NCI-H345 treated with DMSO at 0.1 percent for 48 hours (cell line): ENCODE measurements at regions not wholly inside any gene's neighbourhood (a gene's known extent, or its start where the extent isn't known, plus 50 kb on each side); places are given as distances from the start of the nearest gene placed in this dataset.

Source experiments
- DNase-seq: peaks from one replicate; lab custom pipeline; 2025; ENCODE audit not compliant: unreplicated experiment; lab: John Stamatoyannopoulos, UW

DNA sequence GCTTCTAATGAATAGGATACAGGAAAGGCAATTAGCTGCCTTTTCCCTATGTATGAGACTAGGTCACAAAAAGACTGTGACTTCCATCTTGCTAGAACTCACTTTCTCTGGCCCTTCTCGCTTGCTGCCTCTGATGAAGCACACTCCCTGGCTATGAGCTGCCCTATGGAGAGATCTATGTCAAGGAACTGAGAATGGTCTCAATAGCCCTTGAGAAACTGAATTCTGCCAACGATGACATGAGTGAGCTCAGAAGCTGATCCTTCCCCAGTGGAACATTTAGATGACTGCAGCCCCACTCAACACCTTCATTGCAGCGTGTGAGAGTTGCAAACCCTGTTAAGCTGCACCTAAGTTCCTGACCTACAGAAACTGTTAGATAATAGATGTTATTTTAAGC lies 309.8 kb downstream of the COG6 start:
- DNase-seq: no peak

DNA sequence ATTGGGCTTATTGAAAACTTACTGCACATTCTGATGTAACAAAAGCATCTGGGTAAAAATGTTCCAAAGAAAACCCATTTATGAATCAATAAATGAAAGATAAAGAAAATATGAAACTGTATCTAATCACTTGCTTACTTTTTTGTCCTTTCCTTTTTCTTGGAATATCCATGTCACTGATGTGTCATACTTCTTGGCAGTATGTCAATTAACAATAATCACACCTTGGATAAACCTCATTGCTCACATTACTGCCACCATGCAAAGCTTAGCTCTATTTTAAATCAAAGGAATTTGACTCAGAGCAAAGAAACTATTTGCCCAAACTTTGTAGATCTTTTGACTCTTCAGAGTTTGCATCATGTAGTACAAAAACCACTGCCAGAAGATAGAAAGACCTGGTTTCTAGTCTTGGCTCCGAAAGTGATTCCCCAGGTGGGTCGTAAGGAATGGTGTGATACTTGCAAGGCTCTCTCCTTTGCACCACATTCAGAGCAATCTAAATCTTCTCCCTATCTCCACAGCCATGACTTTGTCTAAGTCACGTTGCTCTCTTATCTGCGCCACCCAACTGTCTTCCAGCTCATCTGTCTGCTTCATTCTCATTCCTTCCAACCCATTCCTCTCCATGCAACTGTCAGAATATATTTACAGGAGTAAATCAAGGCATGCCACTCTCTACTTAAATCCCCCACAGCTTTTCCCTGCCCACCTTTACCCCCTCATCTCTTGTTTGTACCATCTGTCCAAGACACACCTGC lies 311.9 kb downstream of the COG6 start:
- DNase-seq: no peak

DNA sequence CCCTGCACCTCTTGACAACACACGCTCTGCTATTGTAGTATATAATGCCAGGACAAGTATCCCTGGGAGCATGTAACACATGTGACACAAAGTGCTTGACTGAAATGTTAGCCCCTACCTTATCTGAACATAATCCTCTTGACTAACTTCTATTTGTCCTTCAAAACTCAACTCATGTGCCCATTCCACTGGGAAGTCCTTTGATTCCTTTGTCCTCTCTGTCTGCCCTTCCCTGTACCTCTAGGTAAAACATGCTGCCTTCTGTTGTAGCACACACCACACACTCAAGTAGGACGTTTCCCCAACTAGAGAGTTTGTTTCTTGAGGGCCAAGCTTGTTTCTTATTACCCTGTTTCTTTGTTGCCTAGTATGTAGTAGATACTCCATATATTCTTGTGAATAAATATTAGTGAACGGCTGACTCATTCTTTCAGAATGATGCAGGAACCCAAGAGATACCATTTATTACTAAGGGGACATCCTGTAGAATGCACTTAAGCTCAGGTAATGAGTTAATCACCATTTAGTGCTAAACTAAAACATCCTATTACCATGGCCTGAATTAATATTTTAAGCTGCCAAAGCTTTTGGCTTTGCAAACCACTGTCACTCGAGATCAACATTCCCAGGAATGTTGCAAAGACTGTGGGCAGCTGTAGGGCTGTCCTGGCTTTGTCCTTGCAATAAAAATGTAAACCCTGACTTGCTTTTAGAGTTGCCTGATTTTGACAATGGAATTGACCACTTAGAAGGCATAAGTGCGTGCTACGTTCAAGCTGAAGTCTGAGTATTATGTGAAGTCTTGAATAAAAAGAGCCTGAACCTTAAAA lies 313.4 kb downstream of the COG6 start:
- no peak for DNase-seq

DNA sequence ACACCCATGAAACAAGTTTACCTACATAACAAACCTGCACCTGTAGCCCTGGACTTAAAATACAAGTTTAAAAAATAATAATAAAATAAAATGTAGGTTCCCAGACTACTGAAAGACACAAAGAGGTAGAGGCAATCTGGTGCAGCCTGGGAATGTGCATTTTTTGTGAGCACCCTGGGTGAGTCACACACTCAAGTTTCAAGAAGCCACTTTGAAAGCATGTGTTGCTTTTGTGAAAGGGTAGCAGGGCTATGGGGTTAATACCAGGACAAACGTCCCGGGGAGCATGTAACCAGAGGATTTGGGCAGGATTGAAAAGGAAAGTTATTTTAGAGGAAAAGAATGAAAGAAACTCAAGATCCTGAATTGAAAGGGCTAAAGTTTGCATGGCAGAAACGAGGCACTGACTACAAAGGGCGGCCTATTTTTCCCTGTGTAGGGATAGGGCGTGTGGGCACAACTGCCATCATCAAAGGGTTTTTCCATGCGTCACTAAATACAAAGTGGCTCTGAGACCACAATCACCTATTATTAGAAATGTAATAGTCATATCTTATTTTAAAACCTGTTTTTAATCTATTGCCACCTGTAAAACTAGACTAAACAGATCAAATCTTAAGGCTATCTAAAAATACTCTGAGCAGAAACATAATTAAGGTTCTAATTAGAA lies 314.9 kb downstream of the COG6 start:
- no peak for DNase-seq

DNA sequence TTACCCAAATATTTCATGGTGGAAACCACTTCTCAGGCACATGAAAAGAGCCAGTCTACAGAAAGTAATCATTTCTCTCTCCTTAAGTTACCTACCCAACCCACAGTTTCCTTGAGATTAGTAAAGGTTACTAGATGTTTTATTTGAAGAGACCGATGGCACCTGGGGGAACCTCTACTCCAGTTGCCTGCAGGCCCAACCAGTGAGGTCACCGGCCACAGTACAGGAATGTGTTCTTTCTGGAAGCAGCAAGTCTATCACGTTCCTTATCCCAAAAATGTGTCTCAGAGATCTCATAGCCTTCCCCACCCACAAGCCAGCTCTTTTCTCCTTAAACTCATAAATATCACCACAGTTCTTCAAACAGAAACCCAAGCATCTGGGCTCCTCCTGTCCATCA lies 316.1 kb downstream of the COG6 start:
- no peak for DNase-seq

DNA sequence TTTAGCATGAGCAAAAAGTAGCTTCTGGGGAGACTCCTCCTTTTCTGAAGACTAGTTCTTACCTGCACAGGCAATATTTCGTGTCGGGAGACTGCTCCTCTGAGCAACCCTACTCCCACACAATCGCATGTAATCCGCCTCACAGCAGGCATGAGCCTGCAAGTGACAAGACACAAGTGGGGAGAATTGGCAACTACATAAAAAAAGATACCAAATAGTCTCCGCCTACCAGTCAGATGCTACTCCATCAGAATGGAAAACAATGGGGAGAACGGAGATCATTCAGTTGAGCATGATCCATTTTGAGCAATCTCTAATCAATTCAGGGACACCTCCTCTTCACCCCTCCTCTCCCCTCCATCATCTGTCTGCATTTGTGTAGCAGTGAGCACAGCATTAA lies 321.0 kb downstream of the COG6 start:
- peak; percentile 18 for DNase-seq

DNA sequence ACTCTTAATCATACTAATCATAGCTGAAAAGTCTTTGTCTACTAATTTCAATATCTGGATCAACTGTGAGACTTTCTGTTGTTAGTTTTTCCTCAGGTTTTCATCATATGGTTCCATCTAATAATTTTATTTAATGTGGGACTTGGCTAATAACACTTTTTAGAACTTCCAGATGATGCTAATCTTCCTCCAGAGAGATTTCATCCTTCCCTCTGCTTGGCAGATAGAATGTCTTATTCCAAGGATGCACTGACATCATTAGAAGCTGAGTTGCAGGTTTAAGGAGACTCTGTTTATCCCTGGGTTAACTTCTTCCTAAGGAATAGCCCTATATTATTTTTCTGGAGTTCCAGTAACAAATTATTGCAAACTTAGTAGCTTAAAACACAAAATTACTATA lies 325.6 kb downstream of the COG6 start:
- DNase-seq: no peak

DNA sequence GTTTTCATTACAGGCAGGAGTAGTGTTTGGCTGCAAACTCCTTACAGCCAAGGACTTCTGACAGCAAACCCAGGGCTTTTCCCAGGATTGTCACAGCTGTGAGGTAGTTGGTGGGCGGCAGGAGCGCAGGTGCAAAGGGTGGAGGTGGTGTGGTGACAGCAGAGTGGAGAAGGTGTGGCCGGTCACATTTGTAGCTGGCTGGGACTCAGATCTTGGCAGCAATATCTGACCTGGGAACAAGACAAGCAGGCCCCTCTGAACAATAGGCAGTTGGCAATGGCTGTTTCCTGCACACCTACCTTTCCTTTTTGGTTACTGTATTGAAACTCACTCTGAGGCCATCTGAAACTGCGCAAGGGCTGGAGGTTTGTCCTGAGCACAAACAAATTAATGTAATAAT lies 327.3 kb downstream of the COG6 start:
- no peak for DNase-seq

DNA sequence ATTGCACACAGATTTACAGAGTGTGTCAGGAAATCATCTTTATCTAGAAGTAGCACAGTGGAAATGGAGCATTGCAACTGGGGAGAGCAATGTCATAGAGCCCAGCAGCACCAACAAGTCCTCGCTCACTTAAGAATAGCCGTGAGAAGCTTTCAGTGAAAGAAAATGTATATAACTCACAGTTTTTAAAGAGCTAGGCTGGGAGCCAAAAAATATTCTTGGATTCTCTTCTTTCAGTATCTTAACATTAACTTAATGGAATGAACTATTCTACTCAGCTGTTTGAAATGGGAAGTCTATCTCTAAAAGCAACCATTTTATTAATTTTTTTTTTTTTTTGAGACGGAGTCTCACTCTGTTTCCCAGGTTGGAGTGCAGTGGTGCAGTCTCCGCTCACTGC lies 329.6 kb downstream of the COG6 start:
- no peak for DNase-seq

DNA sequence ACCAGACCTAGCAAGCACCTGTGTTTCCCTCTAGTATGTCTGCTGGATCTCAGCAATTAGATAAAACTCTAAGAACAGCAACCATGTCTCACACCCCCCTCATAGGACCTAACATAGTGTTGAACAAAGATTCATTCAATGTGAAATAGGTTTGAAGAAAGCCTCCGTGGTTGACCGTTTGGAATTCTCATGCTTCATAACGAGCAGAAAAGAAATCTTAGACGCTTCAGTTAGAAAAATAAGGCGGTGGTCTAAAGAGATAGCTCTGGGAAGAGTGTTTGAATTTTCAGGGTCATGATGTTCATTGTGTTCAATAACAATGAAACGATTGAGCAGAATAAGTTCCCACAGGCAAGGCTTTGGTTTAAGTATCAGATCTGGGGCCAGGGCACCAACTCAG lies 332.9 kb downstream of the COG6 start:
- DNase-seq: no peak

DNA sequence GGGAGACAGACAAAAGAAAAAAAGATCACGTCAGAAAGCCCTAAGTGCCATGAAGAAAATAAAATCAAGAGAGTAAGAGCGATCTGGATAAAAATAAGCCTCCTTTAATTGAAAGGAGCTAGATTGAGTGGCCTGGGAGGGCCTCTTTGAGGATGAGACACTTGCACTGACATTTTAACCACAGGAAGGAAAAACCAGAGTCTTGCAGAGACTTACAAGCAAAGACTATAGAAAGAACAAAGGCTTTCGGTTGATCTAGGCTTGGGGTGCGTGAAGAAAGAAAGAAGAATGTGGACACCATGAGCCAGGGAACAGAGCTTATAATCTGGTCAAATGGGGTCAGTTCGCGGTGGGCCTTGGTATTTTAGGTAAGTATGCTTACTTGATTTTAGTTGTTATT lies 342.7 kb downstream of the COG6 start:
- DNase-seq: no peak

DNA sequence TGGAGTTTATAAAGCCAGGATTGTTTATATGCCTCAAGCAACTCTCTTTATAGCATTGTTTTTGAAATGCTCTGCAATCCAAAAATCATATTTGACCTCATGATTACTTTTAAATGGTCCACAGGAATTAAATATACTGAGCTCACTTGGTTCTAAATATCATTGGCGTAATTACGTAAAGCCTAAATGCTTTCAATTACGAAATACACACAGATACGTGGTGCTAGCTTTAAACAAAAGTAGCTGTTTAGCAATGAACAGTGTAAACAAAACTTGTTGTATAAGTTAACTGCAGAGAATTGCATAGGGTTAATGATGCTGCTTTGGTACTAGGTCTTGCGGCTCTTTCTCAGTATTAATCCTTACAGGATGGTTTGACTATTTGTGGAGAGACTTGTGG lies 346.6 kb downstream of the COG6 start:
- no peak for DNase-seq

DNA sequence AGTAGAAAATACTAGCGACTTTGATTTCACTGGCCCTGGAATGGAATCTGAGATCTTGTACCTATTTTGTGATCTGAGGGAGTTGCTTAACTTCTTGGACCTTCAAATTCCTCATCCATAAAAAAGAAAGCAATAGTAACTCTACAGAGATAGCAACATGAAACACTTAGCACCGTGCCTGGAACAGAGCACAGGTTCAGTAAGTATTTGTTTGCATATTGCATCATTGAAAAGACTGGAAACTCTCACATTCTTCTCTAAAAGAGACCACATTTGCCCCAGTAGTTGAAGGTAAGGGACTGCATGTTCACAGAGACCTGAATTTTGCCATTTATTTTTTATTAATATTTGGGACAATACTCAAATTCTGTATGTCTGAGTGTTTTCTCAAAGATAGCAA lies 358.1 kb downstream of the COG6 start:
- no peak for DNase-seq

DNA sequence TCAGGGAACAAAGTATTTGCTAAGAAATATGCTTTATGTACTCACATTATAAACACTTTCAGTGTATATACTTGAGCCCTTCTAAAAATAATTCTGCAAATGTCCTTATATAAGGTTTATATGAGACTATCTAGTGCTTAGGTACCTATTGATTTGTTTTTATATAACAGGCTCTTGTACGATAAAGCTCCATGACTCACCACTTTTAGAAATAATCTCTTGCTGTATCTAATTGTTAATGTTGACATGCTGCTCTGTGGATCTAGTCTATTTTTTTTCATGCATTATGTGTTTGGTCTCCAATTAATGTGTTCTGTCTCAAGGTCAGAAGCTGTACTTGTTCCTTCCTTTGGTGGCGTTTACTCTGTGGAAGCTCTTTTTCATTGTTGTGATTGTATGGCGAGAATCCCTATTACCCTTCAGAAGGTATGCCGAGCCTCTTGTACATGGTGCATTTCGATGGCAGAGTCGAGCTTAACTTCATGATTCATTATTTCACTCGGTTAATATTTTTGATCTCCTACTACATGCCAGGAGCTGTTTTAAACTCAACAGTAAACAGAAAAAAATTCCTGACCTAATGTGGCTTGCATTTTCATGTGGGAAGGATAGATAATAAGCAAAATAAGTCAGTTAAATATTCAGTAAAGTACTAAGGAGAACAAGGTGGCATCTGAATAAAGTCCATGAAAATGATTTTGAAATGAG lies 361.6 kb downstream of the COG6 start:
- no peak for DNase-seq

DNA sequence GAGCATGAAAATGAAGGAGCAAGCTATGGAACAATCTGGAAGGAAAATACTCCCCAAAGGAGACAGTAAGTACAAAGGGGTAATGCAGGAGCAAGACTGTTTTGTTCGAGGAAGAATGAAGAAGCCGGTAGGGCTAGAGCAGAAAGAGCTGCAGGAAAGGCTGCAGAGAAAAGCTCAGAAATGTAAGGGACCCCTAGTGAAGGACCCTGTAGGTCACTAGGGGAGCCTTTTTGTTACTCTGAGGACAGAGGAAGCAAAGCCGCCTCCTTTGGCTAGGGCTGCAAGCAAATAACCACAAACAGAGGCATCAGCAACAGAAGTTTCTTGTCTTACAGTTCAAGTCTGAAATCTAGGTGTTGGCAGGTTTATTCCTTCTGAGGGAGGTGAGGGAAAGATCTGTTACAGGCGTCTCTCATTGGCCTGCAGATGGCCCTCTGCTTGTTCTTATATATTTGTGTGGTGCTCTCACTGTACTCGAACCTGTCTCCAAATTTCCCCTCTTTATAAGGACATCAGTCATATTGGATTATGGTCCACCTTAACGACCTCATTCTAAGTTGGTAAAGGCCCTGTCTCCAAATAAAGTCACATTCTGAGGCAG lies 362.3 kb downstream of the COG6 start:
- DNase-seq: no peak

DNA sequence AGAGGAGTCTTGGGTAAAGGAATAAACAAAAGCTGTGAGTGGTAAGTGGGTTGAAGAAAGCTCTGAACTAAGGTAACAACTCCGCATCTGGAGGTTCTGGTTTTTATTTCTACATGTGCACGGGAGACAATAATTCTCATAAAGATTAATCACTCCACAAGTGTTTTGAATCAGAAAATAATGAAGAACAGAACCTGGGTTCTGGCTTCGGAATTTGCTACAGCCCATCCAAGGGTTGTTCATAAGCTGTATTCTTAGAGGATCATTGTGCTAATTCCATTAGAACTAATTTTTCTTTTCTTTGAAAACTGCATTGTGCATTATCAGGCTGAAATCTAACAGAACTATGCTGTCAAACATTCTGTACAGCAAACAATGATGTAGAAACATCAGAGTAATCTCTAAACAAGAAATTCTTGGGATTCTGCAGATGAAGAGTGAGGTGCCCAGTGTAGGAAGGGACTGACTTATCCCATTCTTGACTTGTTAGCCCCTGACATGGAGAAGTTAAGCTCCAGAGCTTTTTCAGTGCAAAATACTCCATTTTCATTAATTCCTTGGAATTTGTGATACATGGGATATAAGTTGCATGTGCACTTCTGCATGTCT lies 368.2 kb downstream of the COG6 start:
- DNase-seq: no peak

DNA sequence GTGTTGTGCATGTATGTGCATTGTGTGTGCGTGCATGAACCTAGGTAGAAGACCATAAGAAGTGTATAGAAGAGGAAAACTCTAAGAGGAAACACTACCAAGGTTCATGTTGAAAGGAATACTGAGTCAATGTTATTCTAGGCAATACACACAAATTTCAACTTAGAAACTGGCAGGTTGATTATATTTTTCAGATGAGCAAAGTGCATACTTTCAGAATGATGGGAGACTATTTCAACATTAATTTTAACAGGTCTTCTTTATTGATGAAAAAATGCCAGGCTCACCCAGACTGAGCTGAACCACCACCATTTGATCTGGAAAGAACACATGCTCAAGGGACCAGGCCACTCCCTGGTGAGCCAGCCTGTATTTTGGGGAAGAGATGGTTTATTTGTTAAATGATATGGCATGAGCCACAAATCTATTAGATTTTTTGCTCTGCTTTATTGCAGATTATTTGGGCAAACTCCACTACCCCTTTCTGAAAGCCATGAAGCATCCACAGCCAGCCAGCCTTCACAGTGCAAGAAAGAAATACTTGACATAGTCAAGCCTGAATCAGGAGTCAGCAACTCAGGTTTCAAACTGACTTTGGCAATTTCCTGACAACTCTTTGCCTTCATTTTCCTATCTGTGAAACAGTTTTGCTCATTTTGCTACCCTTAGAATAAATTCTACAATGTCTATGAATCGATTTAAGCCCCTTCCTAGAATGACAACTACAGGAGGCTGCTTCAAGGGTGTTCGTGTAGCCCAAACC lies 368.9 kb downstream of the COG6 start:
- DNase-seq: no peak

DNA sequence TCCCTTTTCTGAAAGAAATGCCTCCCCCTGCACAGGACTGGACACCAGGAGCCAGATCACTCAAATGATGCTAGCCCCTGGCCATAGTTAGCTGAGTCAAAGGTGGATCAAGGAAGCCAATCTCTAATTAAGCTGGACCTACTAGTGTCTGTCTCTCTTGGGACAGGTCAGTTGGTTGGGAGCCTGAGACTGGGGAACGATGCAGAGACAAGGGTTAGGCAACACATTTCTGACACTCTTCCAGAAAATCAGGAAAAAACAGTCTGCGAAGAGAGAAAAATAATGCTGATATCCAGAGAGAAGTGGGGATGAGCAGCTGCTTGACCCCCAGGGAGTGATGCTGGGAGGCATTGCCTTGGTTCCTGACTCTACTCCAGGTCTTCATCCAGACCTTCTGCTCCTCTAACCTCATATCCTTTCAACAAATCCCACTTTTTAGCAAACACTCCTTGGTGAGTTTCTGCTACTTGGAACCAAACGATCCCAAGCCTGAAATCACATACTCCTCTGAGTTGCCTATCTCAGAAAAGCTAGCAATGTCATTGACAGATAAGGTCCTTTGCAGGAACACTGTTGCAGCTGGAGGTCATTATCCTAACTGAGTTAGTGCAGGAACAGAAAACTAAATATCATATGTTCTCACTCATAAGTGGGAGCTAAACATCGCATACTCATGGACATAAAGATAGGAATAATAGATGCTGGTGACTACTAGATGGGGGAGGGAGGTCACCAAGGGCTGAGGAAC lies 369.7 kb downstream of the COG6 start:
- DNase-seq: no peak

DNA sequence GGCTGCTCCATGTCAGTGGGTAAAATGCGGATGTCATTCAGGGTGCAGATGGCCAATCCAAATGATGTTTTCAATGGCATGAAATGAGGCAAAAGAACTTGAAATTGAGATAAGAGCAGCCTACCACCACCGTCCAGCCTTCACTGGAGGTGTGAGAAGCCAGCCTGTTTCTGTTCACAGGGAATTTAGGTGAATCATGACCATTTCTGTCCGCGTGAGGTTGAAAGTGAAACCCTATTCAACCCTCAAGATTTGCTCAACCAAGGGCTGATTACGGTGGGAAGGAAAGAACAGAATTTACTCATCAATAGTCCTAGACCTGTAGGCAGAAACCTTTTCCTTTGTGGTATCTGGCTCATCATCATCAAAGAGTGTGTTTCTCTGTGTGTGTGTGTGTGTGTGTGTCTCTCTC lies 370.7 kb downstream of the COG6 start:
- no peak for DNase-seq
